ENCODE measurements at regions not wholly inside any gene's neighbourhood (a gene's known extent, or its start where the extent isn't known, plus 50 kb on each side); places are given as distances from the start of the nearest gene placed in this dataset.

DNA sequence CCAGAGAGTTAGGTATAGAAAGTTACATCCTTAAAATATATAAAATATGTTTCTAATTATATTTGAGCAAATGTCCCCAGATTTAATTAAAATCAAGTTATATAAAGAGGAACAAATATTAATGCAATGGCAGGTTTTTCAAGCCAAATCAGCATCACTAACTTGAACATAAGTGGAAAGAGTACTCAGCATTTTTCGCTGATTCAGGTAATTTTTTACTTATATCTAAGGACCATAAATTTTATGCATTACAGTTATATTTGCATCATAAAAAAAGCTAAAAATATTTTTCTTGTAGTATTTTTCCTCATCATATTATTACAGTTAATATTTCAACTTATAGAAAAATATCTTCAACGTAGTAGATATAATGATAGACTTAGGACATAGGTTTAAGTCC is 1047.4 kb downstream of the FAM133A start:
- no peak for TF ChIP-seq GATA2 (IDR thresholded peaks at IDR 0.05; ENCODE audit: low read depth, low read length)
- no peak for TF ChIP-seq GATA3 (IDR thresholded peaks at IDR 0.05; ENCODE audit: low read depth, low read length)

Measured in SH-SY5Y (cell line).